ENCODE measurements at regions not wholly inside any gene's neighbourhood (a gene's known extent, or its start where the extent isn't known, plus 50 kb on each side); places are given as distances from the start of the nearest gene placed in this dataset.

DNA sequence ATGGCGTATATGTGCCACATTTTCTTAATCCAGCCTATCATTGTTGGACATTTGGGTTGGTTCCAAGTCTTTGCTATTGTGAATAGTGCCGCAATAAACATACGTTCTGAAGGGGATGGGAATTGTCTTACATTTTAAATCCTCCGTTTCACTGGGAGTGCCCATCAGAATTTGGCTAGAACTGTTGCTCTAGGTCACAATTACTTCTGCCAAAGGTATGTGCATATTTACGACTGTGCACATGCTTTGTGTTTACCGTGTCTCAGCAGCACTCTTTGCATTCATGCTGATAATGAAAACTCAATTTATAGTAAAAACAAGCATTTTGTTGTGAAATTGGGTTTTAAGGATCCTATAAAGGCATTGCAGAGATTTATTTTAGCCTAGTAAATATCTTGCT is 151.9 kb upstream of the ZNF618 start:
- no peaks in the 10 kb centered on the region for H4K20me1 ChIP-seq (ENCODE audit: insufficient read depth, low read length)
- H3K27ac ChIP-seq (ENCODE audit: low read length), result no peak overlapping the region
- no peaks in the 10 kb centered on the region for H3K27me3 ChIP-seq (replicated peaks; ENCODE audit: insufficient read depth, low read length)
- no peaks in the 10 kb centered on the region for H3K4me1 ChIP-seq (ENCODE audit: low read length)
- H3F3A ChIP-seq (ENCODE audit: insufficient read depth, low read length), result no peaks in the 10 kb centered on the region
- H3K9me3 ChIP-seq (replicated peaks; ENCODE audit: insufficient read depth, low read length), result no peaks in the 10 kb centered on the region
- H3K4me2 ChIP-seq (ENCODE audit: low read depth, low read length), result no peak overlapping the region
- no peak overlapping the region for H3K9ac ChIP-seq (ENCODE audit: low read length)
- H3K36me3 ChIP-seq (replicated peaks; ENCODE audit: insufficient read depth, low read length), result no peaks in the 10 kb centered on the region
- TF ChIP-seq, protein P1, sequence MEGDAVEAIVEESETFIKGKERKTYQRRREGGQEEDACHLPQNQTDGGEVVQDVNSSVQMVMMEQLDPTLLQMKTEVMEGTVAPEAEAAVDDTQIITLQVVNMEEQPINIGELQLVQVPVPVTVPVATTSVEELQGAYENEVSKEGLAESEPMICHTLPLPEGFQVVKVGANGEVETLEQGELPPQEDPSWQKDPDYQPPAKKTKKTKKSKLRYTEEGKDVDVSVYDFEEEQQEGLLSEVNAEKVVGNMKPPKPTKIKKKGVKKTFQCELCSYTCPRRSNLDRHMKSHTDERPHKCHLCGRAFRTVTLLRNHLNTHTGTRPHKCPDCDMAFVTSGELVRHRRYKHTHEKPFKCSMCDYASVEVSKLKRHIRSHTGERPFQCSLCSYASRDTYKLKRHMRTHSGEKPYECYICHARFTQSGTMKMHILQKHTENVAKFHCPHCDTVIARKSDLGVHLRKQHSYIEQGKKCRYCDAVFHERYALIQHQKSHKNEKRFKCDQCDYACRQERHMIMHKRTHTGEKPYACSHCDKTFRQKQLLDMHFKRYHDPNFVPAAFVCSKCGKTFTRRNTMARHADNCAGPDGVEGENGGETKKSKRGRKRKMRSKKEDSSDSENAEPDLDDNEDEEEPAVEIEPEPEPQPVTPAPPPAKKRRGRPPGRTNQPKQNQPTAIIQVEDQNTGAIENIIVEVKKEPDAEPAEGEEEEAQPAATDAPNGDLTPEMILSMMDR (IDR thresholded peaks at IDR 0.05; ENCODE audit: low read length), result no peak
- TF ChIP-seq EZH2 (optimal IDR thresholded peaks at IDR 0.05; ENCODE audit: low read depth, low read length), result no peak
- TF ChIP-seq EZH2phosphoT487 (IDR thresholded peaks at IDR 0.05; ENCODE audit: low read length), result no peak
- H3K79me2 ChIP-seq (ENCODE audit: low read length), result no peaks in the 10 kb centered on the region
- H3K4me3 ChIP-seq (ENCODE audit: low read length), result no peak overlapping the region
- no peak overlapping the region for H2AFZ ChIP-seq (ENCODE audit: low read length)
- DNase-seq, result no peak
- H3K9me2 ChIP-seq (replicated peaks; ENCODE audit: insufficient read depth, low read length), result no peaks in the 10 kb centered on the region

DNA sequence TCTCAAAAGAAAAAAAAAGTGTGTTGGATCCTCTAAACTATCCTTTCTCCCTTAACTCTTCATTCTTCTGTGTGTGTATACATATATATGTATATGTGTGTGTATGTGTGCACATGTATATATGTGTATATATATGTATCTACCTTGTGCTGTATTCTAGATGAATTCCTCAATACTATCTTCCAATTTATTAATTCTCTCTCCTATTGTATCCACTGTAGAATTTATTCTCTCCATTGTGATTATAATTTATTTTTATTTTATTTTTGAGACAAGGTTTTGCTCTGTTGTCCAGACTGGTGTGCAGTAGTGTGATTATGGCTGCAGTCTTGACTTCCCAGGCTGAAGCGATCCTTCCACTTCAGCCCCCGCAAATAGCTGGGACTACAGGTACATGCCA is 147.1 kb upstream of the ZNF618 start:
- Histone ChIP-seq H3K27me3 (replicated peaks; ENCODE audit: insufficient read depth, low read length) (no peaks in the 10 kb centered on the region), H3K4me1 (ENCODE audit: low read length) (no peaks in the 10 kb centered on the region), H2AFZ (ENCODE audit: low read length) (no peak overlapping the region), H4K20me1 (ENCODE audit: insufficient read depth, low read length) (no peaks in the 10 kb centered on the region), H3K4me2 (ENCODE audit: low read depth, low read length) (no peak overlapping the region), H3K9me2 (replicated peaks; ENCODE audit: insufficient read depth, low read length) (no peaks in the 10 kb centered on the region), H3F3A (ENCODE audit: insufficient read depth, low read length) (no peaks in the 10 kb centered on the region), H3K9me3 (replicated peaks; ENCODE audit: insufficient read depth, low read length) (no peaks in the 10 kb centered on the region), H3K79me2 (ENCODE audit: low read length) (no peaks in the 10 kb centered on the region), H3K36me3 (replicated peaks; ENCODE audit: insufficient read depth, low read length) (no peaks in the 10 kb centered on the region), H3K9ac (ENCODE audit: low read length) (no peak overlapping the region), H3K27ac (ENCODE audit: low read length) (no peak overlapping the region), H3K4me3 (ENCODE audit: low read length) (no peak overlapping the region)
- no peak for TF ChIP-seq EZH2 (optimal IDR thresholded peaks at IDR 0.05; ENCODE audit: low read depth, low read length)
- TF ChIP-seq EZH2phosphoT487 (IDR thresholded peaks at IDR 0.05; ENCODE audit: low read length), result no peak
- TF ChIP-seq, protein P1 (IDR thresholded peaks at IDR 0.05; ENCODE audit: low read length), result no peak
- no peak for DNase-seq

DNA sequence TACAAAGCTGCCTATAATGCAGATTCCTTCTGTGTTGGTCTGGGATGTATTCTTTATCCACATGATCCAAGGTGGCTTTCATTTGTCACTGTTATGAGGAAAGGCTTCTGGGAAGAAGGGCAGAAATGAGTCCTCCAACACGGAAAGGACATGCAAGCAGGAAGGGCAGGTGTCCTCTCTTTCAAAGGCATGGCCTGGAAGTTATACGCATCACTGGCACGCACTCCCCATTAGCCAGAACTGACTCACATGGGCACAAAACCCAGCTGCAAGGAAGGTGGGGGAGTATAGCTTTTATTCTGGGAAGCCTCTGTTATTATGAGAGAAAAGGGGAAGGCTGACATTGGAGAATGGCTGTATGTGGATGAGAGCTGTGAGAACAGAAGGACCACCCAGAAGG is 141.3 kb upstream of the ZNF618 start:
- no peaks in the 10 kb centered on the region for H4K20me1 ChIP-seq (ENCODE audit: insufficient read depth, low read length)
- TF ChIP-seq, protein P1 (IDR thresholded peaks at IDR 0.05; ENCODE audit: low read length), result no peak
- TF ChIP-seq EZH2phosphoT487 (IDR thresholded peaks at IDR 0.05; ENCODE audit: low read length) (no peak), EZH2 (optimal IDR thresholded peaks at IDR 0.05; ENCODE audit: low read depth, low read length) (no peak)
- no peak overlapping the region for H3K9ac ChIP-seq (ENCODE audit: low read length)
- no peaks in the 10 kb centered on the region for H3K36me3 ChIP-seq (replicated peaks; ENCODE audit: insufficient read depth, low read length)
- H3K27me3 ChIP-seq (replicated peaks; ENCODE audit: insufficient read depth, low read length), result no peaks in the 10 kb centered on the region
- no peak overlapping the region for H2AFZ ChIP-seq (ENCODE audit: low read length)
- H3K27ac ChIP-seq (ENCODE audit: low read length), result no peak overlapping the region
- DNase-seq, result no peak
- H3K4me3 ChIP-seq (ENCODE audit: low read length), result no peak overlapping the region
- H3K9me3 ChIP-seq (replicated peaks; ENCODE audit: insufficient read depth, low read length), result no peaks in the 10 kb centered on the region
- H3K9me2 ChIP-seq (replicated peaks; ENCODE audit: insufficient read depth, low read length), result no peaks in the 10 kb centered on the region
- no peaks in the 10 kb centered on the region for H3F3A ChIP-seq (ENCODE audit: insufficient read depth, low read length)
- no peaks in the 10 kb centered on the region for H3K79me2 ChIP-seq (ENCODE audit: low read length)
- H3K4me2 ChIP-seq (ENCODE audit: low read depth, low read length), result no peak overlapping the region
- no peaks in the 10 kb centered on the region for H3K4me1 ChIP-seq (ENCODE audit: low read length)

Measured in MM.1S (cell line).